ENCODE measurements at regions not wholly inside any gene's neighbourhood (a gene's known extent, or its start where the extent isn't known, plus 50 kb on each side); places are given as distances from the start of the nearest gene placed in this dataset.
"Not testable (repeated sequence)": the region's sequence is repeated elsewhere in the genome, so short reads cannot be mapped to it uniquely, and the experiment has no call there.

- DNase-seq, result no peak
These were observed 190.4 kb downstream of the PAH start for GRCh38 chr12:102726686-102727085.

GRCh38 chr12:102722147-102722546 is 194.9 kb downstream of the PAH start:
- no peak for DNase-seq

GRCh38 chr12:102708108-102708507 is 208.9 kb downstream of the PAH start:
- DNase-seq, result no peak

GRCh38 chr12:102702447-102703114 is 214.5 kb downstream of the PAH start:
- peak; percentile 52 for DNase-seq

DNA sequence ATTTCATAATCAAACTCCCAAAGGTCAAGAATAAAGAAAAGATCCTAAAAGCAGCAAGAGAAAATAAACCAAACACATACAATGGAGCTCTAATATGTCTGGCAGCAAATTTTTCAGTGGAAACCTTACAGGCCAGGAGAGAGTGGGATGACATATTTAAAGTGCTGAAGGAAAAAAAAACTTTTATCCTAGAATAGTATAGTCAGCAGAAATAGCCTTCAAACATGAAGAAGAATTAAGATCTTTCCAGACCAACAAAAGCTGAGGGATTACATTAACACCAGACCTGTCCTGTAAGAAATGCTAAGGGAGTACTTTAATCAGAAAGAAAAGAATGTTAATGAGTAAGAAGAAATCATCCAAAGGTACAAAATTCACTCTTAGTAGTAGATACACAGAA is 215.7 kb upstream of the IGF1 start:
- no peak for DNase-seq

DNA sequence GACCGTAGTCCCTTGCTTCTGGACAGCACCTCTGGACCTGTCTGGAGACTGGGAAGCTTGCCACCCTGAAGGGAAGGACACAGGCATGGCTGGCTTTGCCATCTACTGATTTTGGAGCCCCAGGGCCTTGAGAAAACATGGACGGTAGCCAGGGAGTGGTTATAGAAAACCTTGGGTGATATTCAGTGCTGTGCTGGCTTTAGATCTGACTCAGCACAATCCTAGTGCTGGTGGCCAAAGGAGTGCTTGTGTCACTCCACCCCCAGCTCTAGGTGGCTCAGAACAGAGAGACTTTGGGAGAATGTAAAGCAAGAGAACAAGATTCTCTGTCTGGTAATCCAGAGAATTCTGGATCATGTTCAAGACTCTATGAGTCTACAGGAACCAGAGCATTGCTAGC is 214.5 kb upstream of the IGF1 start:
- no peak for DNase-seq

GRCh38 chr12:102691773-102692555 is 211.6 kb upstream of the IGF1 start:
- no peak for DNase-seq

DNA sequence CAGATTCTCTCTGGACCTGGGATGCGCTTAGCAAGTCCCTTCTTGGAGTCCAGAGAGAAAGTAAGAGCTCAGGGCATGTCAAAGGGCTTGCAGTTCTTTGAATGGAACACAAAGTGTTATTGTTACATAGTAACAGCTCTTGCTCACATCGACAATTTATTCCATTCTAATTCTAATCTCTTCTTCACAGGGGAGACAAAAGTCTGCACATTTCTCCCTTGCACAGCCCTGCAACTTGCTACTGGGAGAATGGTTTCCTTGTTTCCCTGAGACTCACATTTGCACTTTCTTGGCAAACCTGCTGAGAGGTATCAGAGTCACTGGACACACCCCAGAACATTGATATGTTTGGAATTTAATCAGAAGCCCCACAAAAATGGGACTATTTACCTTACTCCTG is 209.9 kb upstream of the IGF1 start:
- no peak for DNase-seq

DNA sequence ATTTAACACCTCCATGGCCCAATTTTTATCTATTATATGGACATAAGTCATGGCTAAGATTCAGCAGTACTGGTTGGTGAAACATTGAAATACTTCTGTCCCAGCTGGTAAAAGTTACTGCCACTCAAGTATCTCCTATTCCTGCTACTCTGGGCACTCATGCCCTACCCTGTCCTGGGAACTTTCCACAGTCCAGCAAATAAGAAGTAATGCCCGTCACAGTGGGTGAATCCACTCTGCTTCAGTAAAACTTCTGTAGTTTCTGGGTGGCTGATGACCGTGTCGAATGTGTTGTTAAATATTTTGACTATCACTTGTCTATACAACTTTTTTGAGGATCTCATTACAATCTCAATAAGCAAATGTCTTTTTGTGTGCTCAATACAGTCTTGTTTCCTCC is 209.3 kb upstream of the IGF1 start:
- no peak for DNase-seq

DNA sequence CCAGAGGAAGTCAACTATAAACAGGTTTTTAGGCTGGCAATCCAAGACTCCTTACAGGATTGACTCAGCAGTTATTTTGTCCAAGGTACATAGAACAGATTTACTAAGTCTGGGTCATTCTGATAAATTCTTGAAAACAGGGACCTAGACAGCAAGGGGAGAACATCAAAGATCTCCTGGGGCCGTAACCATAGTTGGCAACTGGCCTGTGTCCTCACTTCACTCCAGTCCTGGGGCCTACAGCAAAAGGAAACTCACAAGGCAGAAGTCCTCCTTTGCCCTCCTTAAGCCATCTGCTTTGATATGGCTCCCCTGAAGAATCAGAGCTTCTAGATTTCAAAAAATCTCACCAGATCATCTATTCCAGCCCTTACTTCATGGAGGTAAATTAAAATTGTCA is 207.2 kb upstream of the IGF1 start:
- no peak for DNase-seq

GRCh38 chr12:102685841-102686240 is 205.5 kb upstream of the IGF1 start:
- no peak for DNase-seq

GRCh38 chr12:102685172-102685571 is 204.8 kb upstream of the IGF1 start:
- no peak for DNase-seq

GRCh38 chr12:102682366-102683289 is 202.3 kb upstream of the IGF1 start:
- no peak for DNase-seq

DNA sequence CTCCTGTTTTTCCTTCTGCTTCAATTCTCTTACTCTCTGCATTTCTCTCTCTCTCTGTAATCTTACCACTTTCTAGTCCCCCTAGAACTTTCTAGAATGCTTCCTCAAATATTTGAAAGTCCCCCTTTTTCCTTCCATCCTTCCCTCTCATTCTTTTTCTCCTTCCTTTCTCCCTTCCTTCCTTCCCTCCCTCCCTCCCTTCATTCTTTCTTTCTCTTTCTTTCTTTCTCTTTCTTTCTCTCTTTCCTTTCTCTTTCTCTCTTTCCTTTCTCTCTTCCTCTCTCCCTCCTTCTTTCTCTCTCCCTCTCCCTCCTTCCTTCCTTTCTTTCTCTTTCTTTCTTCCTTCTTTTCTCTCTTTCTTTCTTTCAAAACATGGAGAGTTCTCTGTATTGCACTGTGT is 201.4 kb upstream of the IGF1 start:
- no peak for DNase-seq

GRCh38 chr12:102681309-102681708 is 200.9 kb upstream of the IGF1 start:
- no peak for DNase-seq

DNA sequence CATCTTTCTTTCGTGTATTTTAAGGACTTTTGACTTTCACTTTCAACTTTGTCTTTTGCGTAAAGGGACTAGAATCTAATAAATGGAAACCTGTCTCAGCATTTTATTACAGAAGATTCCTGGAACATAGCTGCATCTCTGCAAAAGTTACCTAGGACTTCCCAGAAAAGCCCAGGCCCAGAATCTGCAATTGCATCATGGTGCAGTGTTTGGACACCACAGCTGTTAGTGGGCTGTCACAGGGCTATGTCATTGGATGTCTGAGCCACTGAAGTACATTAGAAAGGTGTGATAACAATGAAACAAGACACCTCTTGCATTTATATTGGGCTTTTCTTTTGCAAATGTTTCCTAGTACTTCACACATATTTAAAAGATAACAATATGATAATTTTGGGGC is 199.9 kb upstream of the IGF1 start:
- DNase-seq, result no peak

- DNase-seq, result no peak
These were observed 196.4 kb upstream of the IGF1 start for GRCh38 chr12:102676812-102677211.

GRCh38 chr12:102675672-102676071 is 195.3 kb upstream of the IGF1 start:
- DNase-seq, result no peak

DNA sequence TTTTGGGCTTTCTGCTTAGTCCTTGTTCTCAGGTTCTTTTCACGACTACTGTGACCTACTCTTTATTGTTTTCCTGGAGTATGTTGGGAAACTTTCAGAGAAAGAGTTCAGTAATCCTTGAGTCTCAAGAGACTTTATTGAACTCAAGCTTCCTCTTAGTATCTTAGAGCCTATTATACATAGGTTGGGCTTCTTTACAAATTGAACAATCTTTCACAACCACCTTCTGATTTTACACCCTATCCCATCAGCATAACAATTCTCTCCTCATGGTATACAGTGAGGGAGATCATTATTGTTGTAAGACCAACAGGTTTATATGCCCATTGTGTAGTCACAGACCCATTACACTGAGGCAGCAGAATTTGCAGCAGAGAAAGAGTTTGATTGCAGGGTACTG is 193.2 kb upstream of the IGF1 start:
- DNase-seq, result no peak

DNA sequence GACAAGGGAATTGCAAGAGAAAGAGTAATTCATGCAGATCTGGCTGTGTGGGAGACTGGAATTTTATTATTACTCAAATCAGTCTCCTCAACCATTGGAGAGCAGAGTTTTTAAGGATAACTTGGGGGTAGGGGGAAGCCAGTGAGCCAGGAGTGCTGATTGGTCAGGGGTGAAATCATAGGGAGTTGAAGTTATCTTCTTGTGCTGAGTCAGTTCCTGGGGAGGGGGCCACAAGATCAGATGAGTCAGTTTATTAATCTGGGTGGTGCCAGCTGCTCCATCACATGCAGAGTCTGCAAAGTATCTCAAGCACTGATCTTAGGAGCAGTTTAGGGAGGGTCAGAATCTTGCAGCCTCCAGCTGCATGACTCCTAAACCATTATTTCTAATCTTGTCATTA is 191.8 kb upstream of the IGF1 start:
- not testable (repeated sequence) for DNase-seq

- DNase-seq, result no peak
These were observed 188.7 kb upstream of the IGF1 start for GRCh38 chr12:102669056-102669455.

DNA sequence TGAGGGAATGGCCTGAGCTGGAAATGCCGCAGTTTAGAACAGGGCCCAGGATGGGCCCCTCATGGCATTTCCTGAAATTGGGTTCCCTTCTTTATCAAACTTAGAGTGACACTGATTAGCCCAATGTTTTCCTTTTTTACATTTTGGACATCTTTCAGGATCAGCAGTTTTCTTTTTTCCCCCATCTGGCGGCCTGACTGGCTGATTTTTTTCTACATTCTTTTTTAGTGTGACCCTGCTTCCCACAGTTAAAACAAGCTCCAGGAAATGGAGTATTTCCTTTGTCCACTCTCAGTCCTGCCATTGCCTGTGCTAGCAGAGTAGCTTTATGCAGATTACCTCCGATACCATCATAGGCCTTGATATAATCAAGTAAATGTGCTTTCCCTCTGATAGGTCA is 185.8 kb upstream of the IGF1 start:
- DNase-seq, result not testable (repeated sequence)

DNA sequence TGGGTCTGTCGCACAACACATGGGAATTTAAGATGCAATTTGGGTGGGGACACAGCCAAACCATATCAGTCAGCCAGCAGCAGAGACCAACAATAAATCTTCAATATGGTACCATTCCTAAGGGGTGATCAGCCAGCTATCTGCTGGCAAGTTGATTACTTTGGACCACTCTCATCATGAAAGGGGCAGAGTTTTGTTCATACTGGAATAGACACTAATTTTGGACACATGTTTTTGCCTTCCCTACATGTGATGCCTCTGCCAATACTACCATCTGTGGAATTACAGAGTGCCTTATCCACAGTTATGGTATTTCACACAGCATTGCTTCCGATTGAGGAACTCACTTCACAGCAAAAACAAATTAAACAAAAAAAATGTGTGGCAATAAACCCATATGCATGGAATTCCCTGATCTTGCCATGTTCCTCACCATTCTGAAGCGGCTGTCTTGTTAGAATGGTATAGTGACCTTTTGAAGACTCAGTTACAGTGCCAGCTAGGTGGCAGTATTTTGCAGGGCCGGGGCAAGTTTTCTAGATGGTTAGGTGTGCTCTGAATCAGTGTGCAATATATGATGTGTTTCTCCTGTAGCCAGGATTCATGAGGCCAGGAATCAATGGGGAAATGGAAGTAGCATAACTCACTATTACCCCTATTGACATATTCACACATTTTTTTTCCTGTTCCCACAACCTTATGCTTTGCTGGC is 179.0 kb upstream of the IGF1 start:
- DNase-seq, result no peak
